H1 (cell line): ENCODE measurements at regions not wholly inside any gene's neighbourhood (a gene's known extent, or its start where the extent isn't known, plus 50 kb on each side); places are given as distances from the start of the nearest gene placed in this dataset.

ENCODE experiments used
- GABPA ChIP-seq: IDR thresholded peaks from 2 replicates; pipeline ENCODE4 v1.6.1; 2011; ENCODE audit warnings: mild to moderate bottlenecking, low read length, moderate library complexity, borderline replicate concordance; ENCODE audit not compliant: insufficient read depth

GRCh38 chr21:16974060-16974459 is 538.8 kb upstream of the CXADR start (continued):
- no peak for TF ChIP-seq GABPA
